WTC11 (cell line): ENCODE measurements at regions not wholly inside any gene's neighbourhood (a gene's known extent, or its start where the extent isn't known, plus 50 kb on each side); places are given as distances from the start of the nearest gene placed in this dataset.

ENCODE experiments used
- ATAC-seq: fragments of 200-7000 bp; cut with Tn5 transposase; 2 replicates; pipeline ENCODE4 v1.10.0; 2021; ENCODE audit warnings: mild to moderate bottlenecking, moderate library complexity
- CTCF ChIA-PET: fragments of 300-600 bp; sonication (Branson Sonifier 250); formaldehyde crosslinking; loops from one replicate; lab custom pipeline; 2021; ENCODE audit warnings: antibody characterized with exemption; lab: Charles Lee
- POLR2A ChIA-PET: fragments of 350-600 bp; sonication (Branson Sonifier 250); formaldehyde crosslinking; loops from one replicate; lab custom pipeline; 2021; ENCODE audit warnings: antibody characterized with exemption; lab: Charles Lee
- DNase-seq: peaks from one replicate; pipeline ENCODE4 v3.0.0; 2021; ENCODE audit warnings: low spot score
- H3K27ac Mint-ChIP-seq: 2 replicates; pipeline ENCODE4 v1.8.0; 2021; ENCODE audit warnings: mixed read lengths
- H3K27me3 Mint-ChIP-seq: 2 replicates; pipeline ENCODE4 v1.8.0; 2021; ENCODE audit warnings: low read depth, mild to moderate bottlenecking, moderate library complexity, mixed read lengths
- H3K36me3 Mint-ChIP-seq: 2 replicates; pipeline ENCODE4 v1.8.0; 2021; ENCODE audit warnings: mixed read lengths
- H3K4me1 Mint-ChIP-seq: 2 replicates; pipeline ENCODE4 v1.8.0; 2022; ENCODE audit warnings: mixed read lengths
- H3K4me3 Mint-ChIP-seq: 2 replicates; pipeline ENCODE4 v1.8.0; 2021; ENCODE audit warnings: mild to moderate bottlenecking, moderate library complexity, mixed read lengths
- H3K9me3 Mint-ChIP-seq: 2 replicates; pipeline ENCODE4 v1.8.0; 2021; ENCODE audit warnings: mixed read lengths
- ARID4B ChIP-seq: sonication (generic); formaldehyde crosslinking; IDR thresholded peaks from 2 replicates; pipeline ENCODE4 v1.8.0; 2023; ENCODE audit warnings: missing genetic modification reagents, mild to moderate bottlenecking, borderline replicate concordance
- ATF2 ChIP-seq: sonication (generic); formaldehyde crosslinking; IDR thresholded peaks from 2 replicates; pipeline ENCODE4 v1.8.1; 2022; ENCODE audit warnings: low read depth, missing genetic modification reagents, borderline replicate concordance
- CDX4 ChIP-seq: fragments of 250-450 bp; sonication (Bioruptor Pico); IDR thresholded peaks from 2 replicates; pipeline ENCODE4 v1.9.0; 2021; ENCODE audit warnings: moderate library complexity, mild to moderate bottlenecking, inconsistent platforms, borderline replicate concordance
- E2F1 ChIP-seq: sonication (generic); formaldehyde crosslinking; IDR thresholded peaks from 2 replicates; pipeline ENCODE4 v1.8.0; 2022; ENCODE audit warnings: mild to moderate bottlenecking, missing genetic modification reagents
- E2F4 ChIP-seq: sonication (generic); formaldehyde crosslinking; IDR thresholded peaks from 2 replicates; pipeline ENCODE4 v1.8.1; 2022; ENCODE audit warnings: low read depth, mild to moderate bottlenecking, moderate library complexity, missing genetic modification reagents, borderline replicate concordance
- IRF1 ChIP-seq: sonication (generic); formaldehyde crosslinking; IDR thresholded peaks from 2 replicates; pipeline ENCODE4 v1.8.0; 2023; ENCODE audit warnings: missing genetic modification reagents
- NR1H2 ChIP-seq: sonication (generic); formaldehyde crosslinking; IDR thresholded peaks from 2 replicates; pipeline ENCODE4 v1.9.0; 2021; ENCODE audit warnings: mild to moderate bottlenecking, moderate library complexity, missing genetic modification reagents
- PREB ChIP-seq: sonication (generic); formaldehyde crosslinking; IDR thresholded peaks from 2 replicates; pipeline ENCODE4 v1.8.1; 2022; ENCODE audit warnings: mild to moderate bottlenecking, missing genetic modification reagents, moderate library complexity, borderline replicate concordance
- SMAD4 ChIP-seq: sonication (generic); formaldehyde crosslinking; IDR thresholded peaks from 2 replicates; pipeline ENCODE4 v1.8.0; 2022; ENCODE audit warnings: mild to moderate bottlenecking, missing genetic modification reagents
- TP53 ChIP-seq: sonication (generic); formaldehyde crosslinking; IDR thresholded peaks from 2 replicates; pipeline ENCODE4 v1.8.1; 2023; ENCODE audit warnings: mild to moderate bottlenecking, missing genetic modification reagents
- ZBTB21 ChIP-seq: sonication (generic); formaldehyde crosslinking; IDR thresholded peaks from 2 replicates; pipeline ENCODE4 v1.8.1; 2023; ENCODE audit warnings: mild to moderate bottlenecking, missing genetic modification reagents, borderline replicate concordance
- ZNF281 ChIP-seq: sonication (generic); formaldehyde crosslinking; IDR thresholded peaks from 2 replicates; pipeline ENCODE4 v1.8.0; 2023; ENCODE audit warnings: mild to moderate bottlenecking, missing genetic modification reagents
- ZNF423 ChIP-seq: fragments of 250-450 bp; sonication (Bioruptor Pico); IDR thresholded peaks from 2 replicates; pipeline ENCODE4 v2.1.2; 2022; ENCODE audit warnings: mild to moderate bottlenecking, moderate library complexity

GRCh38 chr1:114278430-114278829 is 124.8 kb upstream of the SYT6 start (continued):
- TF ChIP-seq ARID4B (CRISPR knock-in tag), result no peak
- no peak for TF ChIP-seq E2F1 (CRISPR knock-in tag)
- no peak for TF ChIP-seq PREB

GRCh38 chr1:114274621-114275317 is 121.1 kb upstream of the SYT6 start:
- H3K4me3 Mint-ChIP-seq, result no peak overlapping the region
- TF ChIP-seq SMAD4 (CRISPR knock-in tag) (no peak), ATF2 (CRISPR knock-in tag) (no peak), CDX4 (CRISPR knock-in tag) (no peak), ZNF423 (CRISPR knock-in tag) (no peak), NR1H2 (CRISPR knock-in tag) (no peak), E2F4 (CRISPR knock-in tag) (no peak)
- no peaks in the 10 kb centered on the region for H3K9me3 Mint-ChIP-seq
- H3K36me3 Mint-ChIP-seq, result no peaks in the 10 kb centered on the region
- ChIA-PET POLR2A (no interaction called here), CTCF (interaction anchor here (1.3 kb wide), 1 partner anchor 8 kb away, joined by 5 read pairs; no protein-coding TSS in a partner anchor)
- H3K4me1 Mint-ChIP-seq, result no peaks in the 10 kb centered on the region
- DNase-seq, result no peak
- H3K27me3 Mint-ChIP-seq, result peaks cover 33% of the 10 kb centered on the region
- no peak for ATAC-seq
- no peak overlapping the region for H3K27ac Mint-ChIP-seq

GRCh38 chr1:114272593-114272992 is 118.9 kb upstream of the SYT6 start:
- ATAC-seq (no peak; the same call in 1 of the 2 replicates), DNase-seq (no peak)
- no peaks in the 10 kb centered on the region for H3K4me1 Mint-ChIP-seq
- peaks cover 35% of the 10 kb centered on the region for H3K27me3 Mint-ChIP-seq
- no peak overlapping the region for H3K27ac Mint-ChIP-seq
- H3K36me3 Mint-ChIP-seq, result no peaks in the 10 kb centered on the region
- CTCF ChIA-PET, result interaction anchor here (0.9 to 3.8 kb wide), 3 partner anchors 10 to 296 kb away, joined by 3 to 32 read pairs (median 7); partner anchors contain the start of gene OLFML3
- POLR2A ChIA-PET, result no interaction called here
- no peaks in the 10 kb centered on the region for H3K9me3 Mint-ChIP-seq
- no peak overlapping the region for H3K4me3 Mint-ChIP-seq
- TF ChIP-seq ATF2 (CRISPR knock-in tag), result no peak
- TF ChIP-seq SMAD4 (CRISPR knock-in tag), result no peak
- TF ChIP-seq TP53, result no peak
- no peak for TF ChIP-seq IRF1 (CRISPR knock-in tag)
- TF ChIP-seq ZNF281 (CRISPR knock-in tag), result no peak
- TF ChIP-seq E2F1 (CRISPR knock-in tag), result no peak
- TF ChIP-seq ZBTB21 (CRISPR knock-in tag), result no peak
